ENCODE measurements at regions not wholly inside any gene's neighbourhood (a gene's known extent, or its start where the extent isn't known, plus 50 kb on each side); places are given as distances from the start of the nearest gene placed in this dataset.

DNA sequence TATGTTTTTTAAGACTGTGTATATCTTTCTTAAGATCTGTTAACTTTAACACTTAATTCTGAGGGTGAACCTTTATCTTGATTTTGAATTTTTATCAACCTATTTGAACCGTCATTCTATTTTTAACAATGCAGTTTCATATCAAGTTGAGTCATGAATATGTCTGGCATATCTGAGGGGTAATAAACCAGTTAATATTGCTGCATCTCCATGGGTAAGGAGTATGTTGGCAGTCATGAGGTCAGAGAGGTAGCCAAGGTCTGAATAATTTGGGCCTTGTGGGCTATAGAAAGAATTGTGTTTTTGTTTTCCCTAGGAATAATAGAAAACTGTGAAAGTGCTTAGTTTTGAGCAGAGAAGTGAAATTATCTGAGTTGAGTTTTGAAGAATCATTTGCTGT, 419.0 kb downstream of the PLK2 start:
- TF ChIP-seq POLR2AphosphoS5 (IDR thresholded peaks at IDR 0.05) (no peak), EP300 (IDR thresholded peaks at IDR 0.05) (no peak)
- TF ChIP-seq, protein P1, sequence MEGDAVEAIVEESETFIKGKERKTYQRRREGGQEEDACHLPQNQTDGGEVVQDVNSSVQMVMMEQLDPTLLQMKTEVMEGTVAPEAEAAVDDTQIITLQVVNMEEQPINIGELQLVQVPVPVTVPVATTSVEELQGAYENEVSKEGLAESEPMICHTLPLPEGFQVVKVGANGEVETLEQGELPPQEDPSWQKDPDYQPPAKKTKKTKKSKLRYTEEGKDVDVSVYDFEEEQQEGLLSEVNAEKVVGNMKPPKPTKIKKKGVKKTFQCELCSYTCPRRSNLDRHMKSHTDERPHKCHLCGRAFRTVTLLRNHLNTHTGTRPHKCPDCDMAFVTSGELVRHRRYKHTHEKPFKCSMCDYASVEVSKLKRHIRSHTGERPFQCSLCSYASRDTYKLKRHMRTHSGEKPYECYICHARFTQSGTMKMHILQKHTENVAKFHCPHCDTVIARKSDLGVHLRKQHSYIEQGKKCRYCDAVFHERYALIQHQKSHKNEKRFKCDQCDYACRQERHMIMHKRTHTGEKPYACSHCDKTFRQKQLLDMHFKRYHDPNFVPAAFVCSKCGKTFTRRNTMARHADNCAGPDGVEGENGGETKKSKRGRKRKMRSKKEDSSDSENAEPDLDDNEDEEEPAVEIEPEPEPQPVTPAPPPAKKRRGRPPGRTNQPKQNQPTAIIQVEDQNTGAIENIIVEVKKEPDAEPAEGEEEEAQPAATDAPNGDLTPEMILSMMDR (IDR thresholded peaks at IDR 0.05), result no peak

Measured in stomach (tissue), 4 donors.